NCI-H2029 treated with DMSO at 0.1 percent for 48 hours (cell line): ENCODE measurements at regions not wholly inside any gene's neighbourhood (a gene's known extent, or its start where the extent isn't known, plus 50 kb on each side); places are given as distances from the start of the nearest gene placed in this dataset.
"Not testable (repeated sequence)": the region's sequence is repeated elsewhere in the genome, so short reads cannot be mapped to it uniquely, and the experiment has no call there.

Source experiments
- DNase-seq: peaks from one replicate; lab custom pipeline; 2025; lab: John Stamatoyannopoulos, UW

DNA sequence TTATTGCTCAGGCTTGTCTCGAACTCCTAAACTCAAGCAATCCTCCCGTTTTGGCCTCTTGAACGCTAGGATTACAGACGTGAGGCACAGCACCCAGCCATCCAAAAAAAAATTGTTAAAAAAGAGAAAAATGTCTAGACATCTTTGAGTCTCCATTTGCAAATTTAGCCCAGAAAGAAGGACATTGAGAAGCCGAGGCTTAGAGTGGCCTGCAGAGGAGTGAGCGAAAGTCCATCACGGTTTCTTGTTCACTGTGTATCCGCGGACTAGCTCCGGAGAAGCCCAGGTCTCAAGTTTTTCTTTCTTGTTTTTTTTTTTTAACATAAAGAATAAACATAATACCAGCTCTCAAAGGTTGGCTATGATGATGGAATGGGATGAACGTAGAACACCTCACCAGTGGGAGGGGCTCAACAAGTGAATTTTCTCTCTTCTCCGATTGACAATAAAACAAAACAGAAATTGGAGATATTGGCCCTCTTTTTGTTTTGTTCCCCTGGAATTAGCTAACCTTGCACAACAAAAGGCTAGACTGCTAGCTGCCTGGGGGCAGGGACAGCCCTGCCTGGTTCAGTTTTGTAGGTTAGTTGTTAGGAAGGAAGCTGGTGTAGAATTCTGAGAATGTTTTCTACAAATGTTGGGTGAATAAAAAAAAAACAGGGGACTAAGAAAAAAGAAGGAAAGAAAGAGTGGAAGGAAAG is 163.4 kb downstream of the MYCN start:
- no peak for DNase-seq

DNA sequence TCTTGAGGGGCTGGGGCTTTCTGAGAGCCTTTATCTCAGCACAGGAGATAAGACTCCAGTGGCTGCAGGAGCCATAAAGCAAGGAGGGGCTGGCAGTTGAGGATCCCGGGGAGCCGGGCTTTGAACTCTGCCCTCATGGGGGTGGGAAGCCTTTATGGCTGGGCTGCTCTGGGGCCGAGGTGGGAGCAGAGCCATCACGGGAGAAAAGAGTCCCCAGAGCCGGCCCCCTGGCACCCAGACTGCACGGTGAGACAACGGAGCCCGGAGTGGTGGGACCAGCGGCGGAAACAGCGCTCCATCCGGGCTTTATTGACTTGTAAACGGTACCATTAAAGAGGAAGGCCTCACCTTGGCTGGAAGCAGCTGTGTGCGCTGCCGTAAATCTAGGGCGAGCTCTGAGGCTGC is 162.6 kb downstream of the MYCN start:
- DNase-seq, result no peak

- DNase-seq, result no peak
Observed at GRCh38 chr2:16102358-16102975, 162.1 kb downstream of the MYCN start.

GRCh38 chr2:16101196-16101595 is 160.8 kb downstream of the MYCN start:
- no peak for DNase-seq

DNA sequence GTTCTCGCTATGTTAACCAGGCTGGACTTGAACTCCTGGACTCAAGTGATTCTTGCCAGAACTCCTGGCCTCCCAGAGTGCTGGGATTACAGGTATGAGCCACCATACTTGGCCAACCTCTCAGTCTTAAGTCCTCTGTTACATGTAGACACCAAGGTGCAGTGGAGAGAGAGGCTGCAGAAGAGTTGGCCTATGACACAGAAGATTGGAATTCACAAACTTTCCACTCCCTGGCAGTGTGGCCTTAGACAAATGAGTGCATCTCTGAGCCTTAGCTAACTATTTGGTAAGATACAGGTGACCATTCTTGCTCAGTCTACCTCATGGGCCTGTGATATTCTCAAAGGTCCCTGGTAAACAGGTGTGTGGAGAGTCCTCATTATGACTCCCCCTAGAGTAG is 159.7 kb downstream of the MYCN start:
- DNase-seq, result no peak

GRCh38 chr2:16099326-16099725 is 159.0 kb downstream of the MYCN start:
- DNase-seq, result no peak

- no peak for DNase-seq
Observed at GRCh38 chr2:16096962-16097361, 156.6 kb downstream of the MYCN start.

DNA sequence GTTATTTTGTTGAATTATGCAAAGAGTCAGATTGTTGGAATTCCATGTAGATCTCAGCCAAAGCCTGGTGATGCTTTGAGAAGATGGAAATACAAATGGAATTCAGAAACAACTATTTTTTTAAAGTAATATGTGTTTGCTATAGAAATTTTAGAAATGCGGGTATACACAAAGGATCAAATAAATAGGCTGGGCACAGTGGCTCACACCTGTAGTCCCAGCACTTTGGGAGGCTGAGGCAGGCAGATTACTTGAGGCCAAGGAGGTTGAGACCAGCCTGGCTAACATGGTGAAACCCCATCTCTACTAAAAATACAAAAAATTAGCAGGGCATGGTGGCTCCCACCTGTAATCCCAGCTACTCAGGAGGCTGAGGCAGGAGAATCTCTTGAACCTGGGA is 155.1 kb downstream of the MYCN start:
- not testable (repeated sequence) for DNase-seq

GRCh38 chr2:16094811-16095210 is 154.5 kb downstream of the MYCN start:
- no peak for DNase-seq

- no peak for DNase-seq
Observed at GRCh38 chr2:16093639-16094529, 153.5 kb downstream of the MYCN start.

DNA sequence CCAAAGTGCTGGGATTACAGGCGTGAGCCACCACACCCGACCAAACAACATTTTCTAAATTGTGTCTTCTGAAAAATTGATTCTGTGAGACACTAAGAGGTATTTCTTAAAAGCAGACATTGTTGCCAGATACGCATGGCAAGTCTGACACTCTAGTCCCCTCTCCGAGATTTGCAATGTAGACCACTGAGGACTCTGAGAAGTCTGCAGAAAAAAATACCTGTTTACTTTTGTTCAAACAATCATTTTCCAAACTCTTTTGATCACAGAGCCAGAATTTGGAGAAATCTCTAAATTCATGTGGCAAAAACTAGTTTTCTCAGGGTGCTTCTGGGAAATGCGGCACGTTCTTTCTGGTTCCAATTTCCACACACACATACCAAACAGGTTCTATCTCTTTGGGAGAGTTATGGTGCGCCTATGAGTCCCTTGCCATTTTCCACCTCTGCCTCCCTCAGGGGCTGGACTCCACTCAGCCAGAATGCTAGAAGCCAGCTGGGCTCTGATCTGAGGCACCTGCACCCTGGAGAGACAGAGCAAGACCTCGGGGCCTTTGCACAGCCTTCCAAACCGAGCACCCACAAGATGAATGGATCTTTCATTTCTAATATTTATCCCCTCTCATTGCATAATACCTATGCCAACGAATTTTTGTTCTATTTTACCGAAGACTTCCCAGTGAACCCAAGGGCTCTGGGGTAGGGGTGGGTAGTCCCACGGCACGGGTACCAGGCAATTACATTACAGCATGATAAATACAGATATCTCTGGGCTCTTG is 152.7 kb downstream of the MYCN start:
- DNase-seq, result no peak

DNA sequence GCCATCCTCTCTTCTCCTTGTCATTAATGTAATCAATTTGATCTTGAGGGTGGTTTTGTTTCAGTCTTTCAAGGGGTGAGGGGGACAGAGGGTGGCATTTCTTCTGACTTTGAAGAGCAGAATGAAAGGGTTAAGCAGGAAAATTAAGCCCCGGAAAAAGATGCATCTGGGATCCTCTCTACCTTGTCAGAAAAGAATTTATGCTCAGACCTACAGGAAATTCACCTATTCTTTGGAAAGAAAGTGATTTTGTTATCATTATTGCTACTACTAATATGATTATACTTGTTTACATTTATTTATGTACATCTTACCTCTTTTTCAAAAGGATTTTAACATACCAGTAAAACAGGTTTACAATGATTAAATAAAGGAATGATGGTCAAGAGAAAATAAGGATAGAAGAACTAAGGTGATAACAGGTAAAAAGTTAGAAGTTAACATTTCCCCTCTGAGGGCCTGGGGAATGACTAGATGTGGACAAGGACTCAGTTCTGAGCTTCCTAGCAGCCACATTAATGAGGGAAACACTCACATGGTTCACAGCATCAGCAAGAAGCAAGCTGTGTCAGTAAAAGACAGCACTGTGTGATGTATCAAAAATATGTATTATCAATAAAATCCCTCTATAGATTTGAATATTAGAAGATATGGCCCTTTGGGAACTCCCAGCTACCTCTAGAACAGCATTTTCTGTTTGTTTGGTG is 151.4 kb downstream of the MYCN start:
- DNase-seq, result no peak

DNA sequence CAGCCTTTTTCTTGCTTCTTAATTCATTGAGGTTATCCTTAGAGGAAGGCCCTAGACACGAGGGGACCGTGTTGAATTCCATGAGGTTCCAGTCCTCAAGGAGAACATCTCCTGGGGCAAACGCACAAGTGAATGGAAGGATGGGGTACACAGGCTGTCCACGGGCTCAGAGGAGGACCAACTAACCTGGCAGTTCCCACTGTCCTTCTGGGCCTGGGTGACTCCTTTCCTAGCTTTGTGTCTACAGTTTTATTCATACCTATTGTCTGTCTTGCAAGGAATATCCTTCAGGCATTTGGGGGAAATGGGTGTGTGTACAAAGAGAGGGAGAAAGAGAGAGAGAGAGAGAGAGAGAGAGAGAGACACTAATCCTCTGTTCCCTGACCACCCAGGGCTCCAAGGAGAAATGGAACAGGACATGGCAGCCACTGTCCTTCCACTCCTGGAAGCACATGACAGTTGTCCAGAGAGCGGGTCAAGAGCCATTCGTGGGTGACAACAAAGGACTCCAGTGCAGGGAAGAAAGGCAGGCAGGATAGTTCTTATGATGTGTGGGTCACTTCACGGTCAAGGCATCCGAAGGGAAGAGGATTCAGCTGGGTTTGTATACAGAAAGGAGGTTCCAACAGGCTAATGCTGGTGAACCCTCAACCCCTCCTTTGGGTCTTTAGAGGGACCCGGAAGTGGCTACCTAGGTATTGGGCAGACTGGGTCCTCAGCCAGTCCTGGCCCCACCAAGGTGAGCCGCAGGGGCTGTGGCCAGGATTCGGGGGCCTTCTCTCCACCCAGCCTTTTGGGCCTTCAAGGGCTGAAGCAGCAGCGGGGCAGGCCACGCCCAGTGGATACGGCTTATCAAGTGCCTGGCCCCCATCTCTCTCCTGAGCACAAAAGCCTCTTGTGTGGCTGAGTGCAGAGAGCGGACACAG is 150.6 kb downstream of the MYCN start:
- DNase-seq, result no peak

GRCh38 chr2:16089491-16089890 is 149.1 kb downstream of the MYCN start:
- not testable (repeated sequence) for DNase-seq

GRCh38 chr2:16088802-16089112 is 148.4 kb downstream of the MYCN start:
- DNase-seq, result no peak

- DNase-seq, result no peak
Observed at GRCh38 chr2:16088035-16088801, 147.9 kb downstream of the MYCN start.

GRCh38 chr2:16086136-16086535 is 145.8 kb downstream of the MYCN start:
- not testable (repeated sequence) for DNase-seq

- no peak for DNase-seq
Observed at GRCh38 chr2:16085073-16085472, 144.7 kb downstream of the MYCN start.

DNA sequence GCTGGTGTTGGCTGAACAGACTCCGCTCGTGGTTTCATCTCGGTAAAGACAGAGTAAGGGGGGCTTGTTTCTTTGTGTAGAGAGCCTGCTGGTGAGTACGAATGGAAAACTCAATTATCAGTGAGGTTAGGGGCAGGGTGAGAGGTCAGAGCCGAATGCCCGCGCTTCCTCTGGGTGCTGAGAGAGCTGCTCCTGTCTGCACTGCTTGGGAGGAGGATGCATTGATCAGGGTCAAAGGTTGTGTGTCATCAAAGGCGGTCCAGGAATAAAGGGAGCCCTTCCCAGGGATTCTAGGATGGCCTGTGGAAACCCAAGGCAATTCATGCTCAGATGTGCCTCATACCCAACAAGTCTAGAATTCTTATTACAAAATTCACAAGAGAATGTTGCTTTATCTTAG is 143.9 kb downstream of the MYCN start:
- DNase-seq, result no peak

- DNase-seq, result no peak
Observed at GRCh38 chr2:16082276-16082675, 141.9 kb downstream of the MYCN start.
